ENCODE measurements at regions not wholly inside any gene's neighbourhood (a gene's known extent, or its start where the extent isn't known, plus 50 kb on each side); places are given as distances from the start of the nearest gene placed in this dataset.

GRCh38 chr11:11192541-11192940 is 160.5 kb downstream of the CSNK2A3 start:
- intact Hi-C loops (cut with micrococcal nuclease) = no loop called here
- POLR2A ChIA-PET = no interaction called here

GRCh38 chr11:11189506-11189905 is 163.5 kb downstream of the CSNK2A3 start:
- TF ChIP-seq CTCF (IDR thresholded peaks at IDR 0.05) = no peak
- ATAC-seq (no peak), DNase-seq (no peak)
- Mint-ChIP-seq H3K27ac (no peak overlapping the region), H3K27me3 (peaks cover 5% of the 10 kb centered on the region), H3K36me3 (ENCODE audit: low read depth) (peaks cover 6% of the 10 kb centered on the region), H3K4me1 (ENCODE audit: low read depth) (no peaks in the 10 kb centered on the region), H3K4me3 (no peak overlapping the region), H3K9me3 (peaks cover 24% of the 10 kb centered on the region)
- CTCF ChIA-PET = no interaction called here
- intact Hi-C loops (cut with micrococcal nuclease) = no loop called here
- POLR2A ChIA-PET = no interaction called here

More at GRCh38 chr11:11192541-11192940, 160.5 kb downstream of the CSNK2A3 start:
- DNase-seq = no peak
- no peak overlapping the region for H3K4me3 Mint-ChIP-seq
- H3K9me3 Mint-ChIP-seq = peaks cover 24% of the 10 kb centered on the region
- no peak for TF ChIP-seq CTCF (IDR thresholded peaks at IDR 0.05)
- peaks cover 6% of the 10 kb centered on the region for H3K36me3 Mint-ChIP-seq (ENCODE audit: low read depth)
- no peak for ATAC-seq
- H3K4me1 Mint-ChIP-seq (ENCODE audit: low read depth) = no peaks in the 10 kb centered on the region
- H3K27ac Mint-ChIP-seq = no peak overlapping the region
- CTCF ChIA-PET = no interaction called here
- H3K27me3 Mint-ChIP-seq = peaks cover 3% of the 10 kb centered on the region

GRCh38 chr11:11186249-11186648 is 166.8 kb downstream of the CSNK2A3 start:
- H3K27ac Mint-ChIP-seq = no peak overlapping the region
- DNase-seq = no peak
- POLR2A ChIA-PET = no interaction called here
- no peaks in the 10 kb centered on the region for H3K4me1 Mint-ChIP-seq (ENCODE audit: low read depth)
- H3K27me3 Mint-ChIP-seq = peaks cover 6% of the 10 kb centered on the region
- H3K4me3 Mint-ChIP-seq = no peak overlapping the region
- peaks cover 15% of the 10 kb centered on the region for H3K9me3 Mint-ChIP-seq
- peaks cover 3% of the 10 kb centered on the region for H3K36me3 Mint-ChIP-seq (ENCODE audit: low read depth)
- CTCF ChIA-PET = interaction anchor here (1.3 kb wide), 1 partner anchor 16 kb away, joined by 3 read pairs; no protein-coding TSS in a partner anchor
- intact Hi-C loops (cut with micrococcal nuclease) = no loop called here
- no peak for TF ChIP-seq CTCF (IDR thresholded peaks at IDR 0.05)
- ATAC-seq = no peak

- ATAC-seq (no peak), DNase-seq (no peak)
- intact Hi-C loops (cut with micrococcal nuclease) = no loop called here
- ChIA-PET POLR2A (no interaction called here), CTCF (no interaction called here)
- Mint-ChIP-seq H3K36me3 (ENCODE audit: low read depth) (no peaks in the 10 kb centered on the region), H3K4me1 (ENCODE audit: low read depth) (no peaks in the 10 kb centered on the region), H3K9me3 (no peaks in the 10 kb centered on the region), H3K4me3 (no peak overlapping the region), H3K27ac (no peak overlapping the region), H3K27me3 (peaks cover 6% of the 10 kb centered on the region)
- TF ChIP-seq CTCF (IDR thresholded peaks at IDR 0.05) = no peak
Observed at GRCh38 chr11:11182261-11182660, 170.8 kb downstream of the CSNK2A3 start.

- DNase-seq = no peak
- H3K27me3 Mint-ChIP-seq = peaks cover 4% of the 10 kb centered on the region
- H3K4me3 Mint-ChIP-seq = no peak overlapping the region
- CTCF ChIA-PET = interaction anchor here (1.8 kb wide), 1 partner anchor 151 kb away, joined by 7 read pairs; no protein-coding TSS in a partner anchor
- no peaks in the 10 kb centered on the region for H3K9me3 Mint-ChIP-seq
- POLR2A ChIA-PET = no interaction called here
- intact Hi-C loops (cut with micrococcal nuclease) = no loop called here
- ATAC-seq = no peak
- H3K36me3 Mint-ChIP-seq (ENCODE audit: low read depth) = no peaks in the 10 kb centered on the region
- H3K27ac Mint-ChIP-seq = no peak overlapping the region
- no peak for TF ChIP-seq CTCF (IDR thresholded peaks at IDR 0.05)
- H3K4me1 Mint-ChIP-seq (ENCODE audit: low read depth) = no peaks in the 10 kb centered on the region
Observed at GRCh38 chr11:11178671-11179638, 174.1 kb downstream of the CSNK2A3 start.

Data from activated CD8-positive, alpha-beta T cell treated with anti-CD3 and anti-CD28 coated beads for 36 hours (primary cell).